Keratinocyte (primary cell): ENCODE measurements at regions not wholly inside any gene's neighbourhood (a gene's known extent, or its start where the extent isn't known, plus 50 kb on each side); places are given as distances from the start of the nearest gene placed in this dataset.

Experiments used
- DNase-seq: peaks from one replicate; pipeline ENCODE4 v3.0.0-alpha.2; 2011; ENCODE audit warnings: low read depth, missing footprints, low spot score
- FAIRE-seq: peaks from 2 replicates; lab custom pipeline; 2011; peaks lifted over from hg19 to GRCh38; lab: Jason Lieb, UNC
- H2AFZ ChIP-seq: 2 replicates; pipeline ENCODE4 v1.6.0; 2012; ENCODE audit warnings: low read length, control low read depth, inconsistent platforms; ENCODE audit not compliant: control insufficient read depth
- H3K27ac ChIP-seq: 2 replicates; pipeline ENCODE4 v1.5.1; 2011; ENCODE audit warnings: low read length; ENCODE audit not compliant: control insufficient read depth, insufficient read depth
- H3K27me3 ChIP-seq: 3 replicates; pipeline ENCODE4 v1.6.0; 2011; ENCODE audit warnings: low read length; ENCODE audit not compliant: control insufficient read depth, insufficient read depth; ENCODE audit errors: extremely low read depth
- H3K36me3 ChIP-seq, 2 experiments: 2 replicates in 1 of 2; 3 replicates in 1 of 2; pipeline ENCODE4 v1.5.1; 2011; ENCODE audit warnings: low read length in 2 of 2, mild to moderate bottlenecking in 1 of 2; ENCODE audit not compliant: control insufficient read depth in 2 of 2, insufficient read depth in 2 of 2; ENCODE audit errors: extremely low read depth in 1 of 2
- H3K4me1 ChIP-seq: 3 replicates; pipeline ENCODE4 v1.5.1; 2011; ENCODE audit warnings: low read length; ENCODE audit not compliant: control insufficient read depth, insufficient read depth; ENCODE audit errors: extremely low read depth
- H3K4me2 ChIP-seq: 3 replicates; pipeline ENCODE4 v1.6.0; 2011; ENCODE audit warnings: low read depth, low read length; ENCODE audit not compliant: control insufficient read depth, insufficient read depth; ENCODE audit errors: extremely low read depth
- H3K4me3 ChIP-seq, 3 experiments: fragments of 200-600 bp in 1 of 3; sonication (generic) in 1 of 3; 2 replicates in 2 of 3; 3 replicates in 1 of 3; pipeline ENCODE4 v1.5.1; 2011 to 2016; ENCODE audit warnings: low read length in 3 of 3, mild to moderate bottlenecking in 3 of 3, control low read depth in 2 of 3, inconsistent platforms in 1 of 3, low read depth in 1 of 3, mixed read lengths in 1 of 3, mixed run types in 1 of 3, moderate library complexity in 1 of 3; ENCODE audit not compliant: control insufficient read depth in 2 of 3, insufficient read depth in 2 of 3; ENCODE audit errors: extremely low read depth in 1 of 3
- H3K79me2 ChIP-seq: 2 replicates; pipeline ENCODE4 v1.6.0; 2012; ENCODE audit warnings: low read length; ENCODE audit not compliant: control insufficient read depth, insufficient read depth
- H3K9ac ChIP-seq: 3 replicates; pipeline ENCODE4 v1.6.0; 2011; ENCODE audit warnings: low read length; ENCODE audit not compliant: control insufficient read depth, insufficient read depth; ENCODE audit errors: extremely low read depth
- H3K9me1 ChIP-seq: 3 replicates; pipeline ENCODE4 v1.6.0; 2011; ENCODE audit warnings: low read length; ENCODE audit not compliant: control insufficient read depth, insufficient read depth; ENCODE audit errors: extremely low read depth
- H3K9me3 ChIP-seq: 2 replicates; pipeline ENCODE4 v1.5.1; 2012; ENCODE audit warnings: low read depth, low read length; ENCODE audit not compliant: control insufficient read depth
- H4K20me1 ChIP-seq: 3 replicates; pipeline ENCODE4 v1.6.0; 2011; ENCODE audit warnings: low read length; ENCODE audit not compliant: control insufficient read depth, insufficient read depth; ENCODE audit errors: extremely low read depth
- CTCF ChIP-seq, 3 experiments: IDR thresholded peaks in 1 of 3; conservative IDR thresholded peaks in 1 of 3; optimal IDR thresholded peaks in 1 of 3; 2 replicates in 2 of 3; 3 replicates in 1 of 3; pipeline versions ENCODE3 to v1.5.1; 2011; ENCODE audit warnings: low read length in 3 of 3, mild to moderate bottlenecking in 3 of 3, moderate library complexity in 2 of 3, control low read depth in 1 of 3, inconsistent platforms in 1 of 3; ENCODE audit not compliant: insufficient read depth in 2 of 3; ENCODE audit errors: extremely low read depth in 1 of 3
- EZH2 ChIP-seq: IDR thresholded peaks from one replicate; pipeline ENCODE4 v1.6.1; 2012; ENCODE audit warnings: inconsistent platforms, mild to moderate bottlenecking, low read length, moderate library complexity
- dilution Hi-C: fragments of 300-500 bp; cut with MboI; formaldehyde crosslinking; loops from one replicate; pipeline ENCODE4 v1.7.0; 2020; ENCODE audit warnings: low sequenced_read_pairs; ENCODE audit not compliant: extremely low pct_ligation_motif_present

- H3K4me2 ChIP-seq = no peak overlapping the region
- H3K9me1 ChIP-seq = no peaks in the 10 kb centered on the region
- no peaks in the 10 kb centered on the region for H3K9me3 ChIP-seq
- H3K27me3 ChIP-seq = no peaks in the 10 kb centered on the region
- no peak overlapping the region for H2AFZ ChIP-seq
- TF ChIP-seq CTCF (optimal IDR thresholded peaks at IDR 0.05 in 1 of 3, IDR thresholded peaks at IDR 0.05 in 1 of 3, conservative IDR thresholded peaks at IDR 0.05 in 1 of 3; ENCODE audit: extremely low read depth in 1 of 3, insufficient read depth in 2 of 3, low read length in 3 of 3) = no peak
- no peak for TF ChIP-seq EZH2
- no peaks in the 10 kb centered on the region for H3K79me2 ChIP-seq
- DNase-seq = no peak
- no peak overlapping the region for H3K27ac ChIP-seq
- no peak for FAIRE-seq
- H3K4me3 ChIP-seq = no peak overlapping the region
- no peak overlapping the region for H3K9ac ChIP-seq
- H3K4me1 ChIP-seq = no peaks in the 10 kb centered on the region
- H4K20me1 ChIP-seq = no peaks in the 10 kb centered on the region
- H3K36me3 ChIP-seq = no peaks in the 10 kb centered on the region
- dilution Hi-C loops = no loop called here
Measured at GRCh38 chr10:64594072-64594471, 1072.9 kb downstream of the REEP3 start.

GRCh38 chr10:64598600-64598999, 1077.4 kb downstream of the REEP3 start:
- no peaks in the 10 kb centered on the region for H3K27me3 ChIP-seq
- H3K9me3 ChIP-seq = no peaks in the 10 kb centered on the region
- H3K4me2 ChIP-seq = no peak overlapping the region
- no peaks in the 10 kb centered on the region for H3K9me1 ChIP-seq
- no peak overlapping the region for H3K9ac ChIP-seq
- H4K20me1 ChIP-seq = no peaks in the 10 kb centered on the region
- H3K79me2 ChIP-seq = no peaks in the 10 kb centered on the region
- H3K27ac ChIP-seq = no peak overlapping the region
- H3K36me3 ChIP-seq = no peaks in the 10 kb centered on the region
- dilution Hi-C loops = no loop called here
- no peak for TF ChIP-seq EZH2
- no peak for TF ChIP-seq CTCF (optimal IDR thresholded peaks at IDR 0.05 in 1 of 3, IDR thresholded peaks at IDR 0.05 in 1 of 3, conservative IDR thresholded peaks at IDR 0.05 in 1 of 3; ENCODE audit: extremely low read depth in 1 of 3, insufficient read depth in 2 of 3, low read length in 3 of 3)
- H3K4me1 ChIP-seq = no peaks in the 10 kb centered on the region
- no peak overlapping the region for H3K4me3 ChIP-seq
- H2AFZ ChIP-seq = no peak overlapping the region
- FAIRE-seq = no peak
- no peak for DNase-seq
